C4-2B (cell line): ENCODE measurements at regions not wholly inside any gene's neighbourhood (a gene's known extent, or its start where the extent isn't known, plus 50 kb on each side); places are given as distances from the start of the nearest gene placed in this dataset.

ENCODE experiments used
- CTCF ChIP-seq: fragments of 450-650 bp; conservative IDR thresholded peaks from 2 replicates; pipeline ENCODE4 v1.5.1; 2017; ENCODE audit warnings: mild to moderate bottlenecking
- ZFX ChIP-seq: fragments of 450-650 bp; IDR thresholded peaks from 2 replicates; pipeline ENCODE4 v1.6.1; 2017

DNA sequence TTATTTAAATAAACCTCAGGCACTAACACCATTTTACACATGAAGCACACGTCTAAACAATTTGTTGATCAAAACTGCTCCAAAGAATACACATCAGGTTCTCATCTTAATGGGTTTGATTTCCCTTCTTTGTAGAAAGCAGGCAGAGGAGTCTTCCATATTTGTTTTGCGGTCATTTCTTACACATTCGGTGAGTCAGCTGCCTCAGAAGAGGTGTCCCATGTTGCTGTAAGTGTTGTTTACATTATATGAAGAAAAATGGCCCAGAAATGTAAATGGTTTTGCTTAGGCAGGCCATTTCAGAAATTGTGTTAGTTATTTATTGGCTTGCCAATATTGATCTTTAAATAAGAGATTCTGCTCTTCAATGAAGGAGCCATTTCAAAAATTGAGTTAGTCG is 325.8 kb downstream of the TENT4A start:
- no peak for TF ChIP-seq CTCF
- TF ChIP-seq ZFX: no peak
